ENCODE measurements at regions not wholly inside any gene's neighbourhood (a gene's known extent, or its start where the extent isn't known, plus 50 kb on each side); places are given as distances from the start of the nearest gene placed in this dataset.

GRCh38 chr9:613771-614347 lies 227.6 kb upstream of the DMRT1 start:
- no peaks in the 10 kb centered on the region for H3K79me2 ChIP-seq (ENCODE audit: control insufficient read depth, insufficient read depth, low read length)

GRCh38 chr9:614431-614830 lies 227.1 kb upstream of the DMRT1 start:
- no peaks in the 10 kb centered on the region for H3K9me3 ChIP-seq (ENCODE audit: control insufficient read depth, insufficient read depth, low read depth, low read length)
- H3K27me3 ChIP-seq (ENCODE audit: control insufficient read depth, insufficient read depth, low read length): no peaks in the 10 kb centered on the region
- no peak for TF ChIP-seq EZH2 (IDR thresholded peaks at IDR 0.05; ENCODE audit: low read length, missing control alignments)
- no peak for TF ChIP-seq CTCF (conservative IDR thresholded peaks at IDR 0.05 in 1 of 2, IDR thresholded peaks at IDR 0.05 in 1 of 2; ENCODE audit: low read depth in 1 of 2, low read length in 2 of 2)
- H3K4me2 ChIP-seq (ENCODE audit: extremely low read depth, insufficient read depth, low read length): no peak overlapping the region
- H2AFZ ChIP-seq (ENCODE audit: low read length): peak overlapping the region; percentile 76
- H3K4me3 ChIP-seq (replicated peaks in 1 of 4; ENCODE audit: control extremely low read depth in 1 of 4, insufficient read depth in 1 of 4, low read depth in 3 of 4, low read length in 4 of 4): no peak overlapping the region
- H3K4me1 ChIP-seq (ENCODE audit: control insufficient read depth, extremely low read depth, insufficient read depth, low read length): peaks cover 2% of the 10 kb centered on the region
- H3K9ac ChIP-seq (ENCODE audit: insufficient read depth, low read length): no peak overlapping the region
- no peaks in the 10 kb centered on the region for H3K36me3 ChIP-seq (ENCODE audit: control insufficient read depth, insufficient read depth, low read length)
- H3K27ac ChIP-seq (ENCODE audit: insufficient read depth, low read length): no peak overlapping the region
- peak in 1 of 2 donors; percentile 24 for DNase-seq (ENCODE audit: low read depth in 2 of 2)
- H3K79me2 ChIP-seq (ENCODE audit: control insufficient read depth, insufficient read depth, low read length): no peaks in the 10 kb centered on the region
- H4K20me1 ChIP-seq (ENCODE audit: control insufficient read depth, extremely low read depth, insufficient read depth, low read length): no peaks in the 10 kb centered on the region

More at GRCh38 chr9:613771-614347, 227.6 kb upstream of the DMRT1 start:
- H3K27ac ChIP-seq (ENCODE audit: insufficient read depth, low read length): no peak overlapping the region
- H3K4me3 ChIP-seq (replicated peaks in 1 of 4; ENCODE audit: control extremely low read depth in 1 of 4, insufficient read depth in 1 of 4, low read depth in 3 of 4, low read length in 4 of 4): no peak overlapping the region
- H3K27me3 ChIP-seq (ENCODE audit: control insufficient read depth, insufficient read depth, low read length): no peaks in the 10 kb centered on the region
- no peak overlapping the region for H3K9ac ChIP-seq (ENCODE audit: insufficient read depth, low read length)
- peak overlapping the region; percentile 61 for H3K4me2 ChIP-seq (ENCODE audit: extremely low read depth, insufficient read depth, low read length)
- H2AFZ ChIP-seq (ENCODE audit: low read length): peak overlapping the region; percentile 48
- TF ChIP-seq EZH2 (IDR thresholded peaks at IDR 0.05; ENCODE audit: low read length, missing control alignments): no peak
- TF ChIP-seq CTCF (conservative IDR thresholded peaks at IDR 0.05 in 1 of 2, IDR thresholded peaks at IDR 0.05 in 1 of 2; ENCODE audit: low read depth in 1 of 2, low read length in 2 of 2): peak; percentile 98 to 99
- no peaks in the 10 kb centered on the region for H4K20me1 ChIP-seq (ENCODE audit: control insufficient read depth, extremely low read depth, insufficient read depth, low read length)
- no peaks in the 10 kb centered on the region for H3K9me3 ChIP-seq (ENCODE audit: control insufficient read depth, insufficient read depth, low read depth, low read length)
- peak; percentile 89 to 92 for DNase-seq (ENCODE audit: low read depth in 2 of 2)
- no peaks in the 10 kb centered on the region for H3K36me3 ChIP-seq (ENCODE audit: control insufficient read depth, insufficient read depth, low read length)
- H3K4me1 ChIP-seq (ENCODE audit: control insufficient read depth, extremely low read depth, insufficient read depth, low read length): peaks cover 2% of the 10 kb centered on the region

- Histone ChIP-seq H3K9ac (ENCODE audit: insufficient read depth, low read length) (no peak overlapping the region), H3K27me3 (ENCODE audit: control insufficient read depth, insufficient read depth, low read length) (no peaks in the 10 kb centered on the region), H3K4me3 (replicated peaks in 1 of 4; ENCODE audit: control extremely low read depth in 1 of 4, insufficient read depth in 1 of 4, low read depth in 3 of 4, low read length in 4 of 4) (no peak overlapping the region), H3K79me2 (ENCODE audit: control insufficient read depth, insufficient read depth, low read length) (no peaks in the 10 kb centered on the region), H3K9me3 (ENCODE audit: control insufficient read depth, insufficient read depth, low read depth, low read length) (no peaks in the 10 kb centered on the region), H3K4me1 (ENCODE audit: control insufficient read depth, extremely low read depth, insufficient read depth, low read length) (peaks cover 2% of the 10 kb centered on the region), H3K36me3 (ENCODE audit: control insufficient read depth, insufficient read depth, low read length) (no peaks in the 10 kb centered on the region), H3K27ac (ENCODE audit: insufficient read depth, low read length) (no peak overlapping the region), H2AFZ (ENCODE audit: low read length) (no peak overlapping the region), H4K20me1 (ENCODE audit: control insufficient read depth, extremely low read depth, insufficient read depth, low read length) (no peaks in the 10 kb centered on the region), H3K4me2 (ENCODE audit: extremely low read depth, insufficient read depth, low read length) (no peak overlapping the region)
- TF ChIP-seq CTCF (conservative IDR thresholded peaks at IDR 0.05 in 1 of 2, IDR thresholded peaks at IDR 0.05 in 1 of 2; ENCODE audit: low read depth in 1 of 2, low read length in 2 of 2): no peak
- no peak for TF ChIP-seq EZH2 (IDR thresholded peaks at IDR 0.05; ENCODE audit: low read length, missing control alignments)
- DNase-seq (ENCODE audit: low read depth in 2 of 2): no peak
Observed at GRCh38 chr9:615756-616155, 225.7 kb upstream of the DMRT1 start.

All from fibroblast of lung (primary cell).